Neuronal stem cell (in vitro differentiated cells): ENCODE measurements at regions not wholly inside any gene's neighbourhood (a gene's known extent, or its start where the extent isn't known, plus 50 kb on each side); places are given as distances from the start of the nearest gene placed in this dataset.

Experiments used
- DNase-seq: peaks from one replicate; pipeline ENCODE4 v3.0.0-alpha.2; 2013; ENCODE audit warnings: low spot score
- H2AFZ ChIP-seq: one replicate; pipeline ENCODE4 v1.6.1; 2013; ENCODE audit warnings: mild to moderate bottlenecking, low read length, inconsistent platforms
- H2AK5ac ChIP-seq: 2 replicates; pipeline ENCODE4 v1.6.1; 2013; ENCODE audit warnings: low read depth, mild to moderate bottlenecking, inconsistent platforms, low read length, moderate library complexity, mixed read lengths
- H2BK120ac ChIP-seq: 2 replicates; pipeline ENCODE4 v1.6.1; 2013; ENCODE audit warnings: low read depth, mild to moderate bottlenecking, inconsistent platforms, low read length, moderate library complexity, mixed read lengths
- H2BK12ac ChIP-seq: one replicate; pipeline ENCODE4 v1.6.1; 2013; ENCODE audit warnings: low read length, inconsistent platforms
- H2BK15ac ChIP-seq: 2 replicates; pipeline ENCODE4 v1.6.1; 2013; ENCODE audit warnings: mild to moderate bottlenecking, low read length, inconsistent platforms, mixed read lengths
- H2BK5ac ChIP-seq: one replicate; pipeline ENCODE4 v1.6.1; 2013; ENCODE audit warnings: inconsistent platforms, mild to moderate bottlenecking, low read length, moderate library complexity
- H3K14ac ChIP-seq: one replicate; pipeline ENCODE4 v1.6.1; 2013; ENCODE audit warnings: low read length, inconsistent platforms
- H3K18ac ChIP-seq: 2 replicates; pipeline ENCODE4 v1.6.1; 2013; ENCODE audit warnings: low read length, inconsistent platforms
- H3K23ac ChIP-seq: 2 replicates; pipeline ENCODE4 v1.6.1; 2013; ENCODE audit warnings: low read depth, mild to moderate bottlenecking, mixed read lengths, low read length, inconsistent platforms; ENCODE audit not compliant: poor library complexity
- H3K27ac ChIP-seq: replicated peaks from 3 replicates; pipeline ENCODE4 v1.5.1; 2013; ENCODE audit warnings: low read length, inconsistent platforms
- H3K27me3 ChIP-seq, 3 experiments: 2 replicates each; pipeline ENCODE4 v1.6.1; 2013; ENCODE audit warnings: low read length in 3 of 3, mild to moderate bottlenecking in 2 of 3, inconsistent platforms in 1 of 3, low read depth in 1 of 3, mixed read lengths in 1 of 3, moderate library complexity in 1 of 3; ENCODE audit not compliant: control insufficient read depth in 3 of 3, insufficient read depth in 3 of 3
- H3K36me3 ChIP-seq, 2 donors: replicated peaks in 1 of 2; 2 replicates each; pipeline ENCODE4 v1.6.1; 2013; ENCODE audit warnings: low read length in 2 of 2; ENCODE audit not compliant: control insufficient read depth in 2 of 2, insufficient read depth in 2 of 2
- H3K4ac ChIP-seq: 2 replicates; pipeline ENCODE4 v1.6.1; 2013; ENCODE audit warnings: inconsistent platforms, mild to moderate bottlenecking, low read length, moderate library complexity
- H3K4me1 ChIP-seq, 2 donors: 1 replicate in 1 of 2; 2 replicates in 1 of 2; pipeline ENCODE4 v1.6.1; 2013; ENCODE audit warnings: low read length in 2 of 2, low read depth in 1 of 2; ENCODE audit not compliant: control insufficient read depth in 2 of 2, insufficient read depth in 1 of 2
- H3K4me2 ChIP-seq: one replicate; pipeline ENCODE4 v1.6.1; 2013; ENCODE audit warnings: mild to moderate bottlenecking, low read length, inconsistent platforms; ENCODE audit not compliant: insufficient read depth, poor library complexity, severe bottlenecking
- H3K4me3 ChIP-seq, 2 donors: 2 replicates each; pipeline ENCODE4 v1.5.1; 2013; ENCODE audit warnings: low read length in 2 of 2, mild to moderate bottlenecking in 2 of 2, inconsistent platforms in 1 of 2, moderate library complexity in 1 of 2
- H3K79me1 ChIP-seq: one replicate; pipeline ENCODE4 v1.6.1; 2013; ENCODE audit warnings: low read depth, mild to moderate bottlenecking, inconsistent platforms, low read length, moderate library complexity
- H3K9ac ChIP-seq: one replicate; pipeline ENCODE4 v1.6.1; 2013; ENCODE audit warnings: mild to moderate bottlenecking, low read depth, low read length, inconsistent platforms; ENCODE audit not compliant: poor library complexity
- H3K9me3 ChIP-seq, 2 donors: replicated peaks in 1 of 2; 2 replicates each; pipeline versions ENCODE3 to v1.6.1; 2013; ENCODE audit warnings: low read length in 2 of 2, mild to moderate bottlenecking in 2 of 2, inconsistent platforms in 1 of 2, low read depth in 1 of 2, mixed read lengths in 1 of 2, moderate library complexity in 1 of 2; ENCODE audit not compliant: control insufficient read depth in 2 of 2, insufficient read depth in 1 of 2
- H4K8ac ChIP-seq: one replicate; pipeline ENCODE4 v1.6.1; 2013; ENCODE audit warnings: low read depth, mild to moderate bottlenecking, inconsistent platforms, low read length, moderate library complexity
- H4K91ac ChIP-seq: one replicate; pipeline ENCODE4 v1.6.1; 2013; ENCODE audit warnings: low read length, low read depth, mild to moderate bottlenecking, inconsistent platforms; ENCODE audit not compliant: poor library complexity
- WGBS, 2 donors: extraction: QIAGEN DNeasy Blood & Tissue Kit; methylation state at CpG; one replicate each; pipeline ENCODE4 v1.1.7; 2013; ENCODE audit warnings: missing lambda C conversion rate in 2 of 2, mixed read lengths in 1 of 2; ENCODE audit not compliant: insufficient read length in 2 of 2, insufficient replicate concordance in 1 of 2; ENCODE audit errors: extremely low coverage in 2 of 2; 5-methylcytosine and 5-hydroxymethylcytosine counted together

- Histone ChIP-seq H3K4ac (no peak overlapping the region), H3K18ac (no peak overlapping the region), H3K9ac (no peak overlapping the region), H3K27me3 (no peaks in the 10 kb centered on the region), H3K4me3 (no peak overlapping the region), H3K79me1 (no peaks in the 10 kb centered on the region), H2BK5ac (no peak overlapping the region), H2BK12ac (no peak overlapping the region), H3K27ac (no peak overlapping the region), H4K8ac (no peak overlapping the region), H3K23ac (no peak overlapping the region), H2BK120ac (no peak overlapping the region), H2AFZ (no peak overlapping the region), H2BK15ac (no peak overlapping the region), H3K9me3 (no peaks in the 10 kb centered on the region), H2AK5ac (no peak overlapping the region), H3K4me2 (no peak overlapping the region), H3K14ac (no peak overlapping the region), H3K4me1 (no peaks in the 10 kb centered on the region), H4K91ac (no peak overlapping the region), H3K36me3 (no peaks in the 10 kb centered on the region)
- no CpG with 5 or more reads among the region's 3 CpGs for WGBS, 2 donors
- no peak for DNase-seq
Observed at GRCh38 chr3:170761103-170761502, 108.9 kb downstream of the RPL22L1 start.

- Histone ChIP-seq H3K36me3 (no peaks in the 10 kb centered on the region), H3K27me3 (no peaks in the 10 kb centered on the region), H3K4ac (no peak overlapping the region), H2AFZ (no peak overlapping the region), H3K23ac (no peak overlapping the region), H3K4me2 (no peak overlapping the region), H3K4me1 (no peaks in the 10 kb centered on the region), H3K9me3 (no peaks in the 10 kb centered on the region), H3K18ac (no peak overlapping the region), H3K14ac (no peak overlapping the region), H3K27ac (no peak overlapping the region), H4K91ac (no peak overlapping the region), H2BK5ac (no peak overlapping the region), H3K79me1 (no peaks in the 10 kb centered on the region), H2AK5ac (no peak overlapping the region), H3K4me3 (no peak overlapping the region), H2BK15ac (no peak overlapping the region), H2BK12ac (no peak overlapping the region), H4K8ac (no peak overlapping the region), H3K9ac (no peak overlapping the region), H2BK120ac (no peak overlapping the region)
- no peak for DNase-seq
- WGBS, 2 donors, result no CpG with 5 or more reads among the region's 1 CpG
Observed at GRCh38 chr3:170760174-170760526, 109.8 kb downstream of the RPL22L1 start.

- H3K79me1 ChIP-seq, result no peaks in the 10 kb centered on the region
- H3K4me3 ChIP-seq, result no peak overlapping the region
- no peak overlapping the region for H3K23ac ChIP-seq
- H2BK15ac ChIP-seq, result no peak overlapping the region
- WGBS, 2 donors, result no CpG with 5 or more reads among the region's 5 CpGs
- no peak overlapping the region for H2BK120ac ChIP-seq
- no peaks in the 10 kb centered on the region for H3K4me1 ChIP-seq
- H4K8ac ChIP-seq, result no peak overlapping the region
- no peak overlapping the region for H3K27ac ChIP-seq
- no peak overlapping the region for H4K91ac ChIP-seq
- no peak overlapping the region for H3K9ac ChIP-seq
- H3K4ac ChIP-seq, result no peak overlapping the region
- DNase-seq, result no peak
- no peak overlapping the region for H2AK5ac ChIP-seq
- no peak overlapping the region for H2AFZ ChIP-seq
- no peak overlapping the region for H3K18ac ChIP-seq
- H2BK12ac ChIP-seq, result no peak overlapping the region
- H3K27me3 ChIP-seq, result no peaks in the 10 kb centered on the region
- H3K36me3 ChIP-seq, result no peaks in the 10 kb centered on the region
- no peaks in the 10 kb centered on the region for H3K9me3 ChIP-seq
- no peak overlapping the region for H2BK5ac ChIP-seq
- H3K14ac ChIP-seq, result no peak overlapping the region
- H3K4me2 ChIP-seq, result no peak overlapping the region
Observed at GRCh38 chr3:170759511-170760173, 110.4 kb downstream of the RPL22L1 start.

GRCh38 chr3:170757038-170757437 is 113.0 kb downstream of the RPL22L1 start:
- Histone ChIP-seq H2BK15ac (no peak overlapping the region), H3K23ac (no peak overlapping the region), H3K9ac (no peak overlapping the region), H3K79me1 (no peaks in the 10 kb centered on the region), H2BK5ac (no peak overlapping the region), H3K4me1 (no peaks in the 10 kb centered on the region), H2AFZ (no peak overlapping the region), H3K36me3 (no peaks in the 10 kb centered on the region), H2AK5ac (no peak overlapping the region), H2BK12ac (no peak overlapping the region), H3K14ac (no peak overlapping the region), H4K91ac (no peak overlapping the region), H3K18ac (no peak overlapping the region), H3K4ac (no peak overlapping the region), H3K27me3 (no peaks in the 10 kb centered on the region), H4K8ac (no peak overlapping the region), H3K9me3 (no peaks in the 10 kb centered on the region), H3K4me2 (no peak overlapping the region), H3K27ac (no peak overlapping the region), H2BK120ac (no peak overlapping the region), H3K4me3 (no peak overlapping the region)
- WGBS, 2 donors, result no CpG with 5 or more reads among the region's 1 CpG
- DNase-seq, result no peak
